ENCODE measurements at regions not wholly inside any gene's neighbourhood (a gene's known extent, or its start where the extent isn't known, plus 50 kb on each side); places are given as distances from the start of the nearest gene placed in this dataset.
"Not testable (repeated sequence)": the region's sequence is repeated elsewhere in the genome, so short reads cannot be mapped to it uniquely, and the experiment has no call there.

- no peak for DNase-seq
These were observed 173.2 kb upstream of the MTPN start for GRCh38 chr7:136150311-136150710.

- DNase-seq = no peak
These were observed 171.8 kb upstream of the MTPN start for GRCh38 chr7:136148920-136149319.

- no peak for DNase-seq
These were observed 169.8 kb upstream of the MTPN start for GRCh38 chr7:136146925-136147324.

- DNase-seq = no peak
These were observed 167.0 kb upstream of the MTPN start for GRCh38 chr7:136144182-136144581.

GRCh38 chr7:136143271-136143670, 166.1 kb upstream of the MTPN start:
- no peak for DNase-seq

GRCh38 chr7:136142583-136142982, 165.4 kb upstream of the MTPN start:
- no peak for DNase-seq

- DNase-seq = no peak
These were observed 163.3 kb upstream of the MTPN start for GRCh38 chr7:136140469-136140868.

- DNase-seq = no peak
These were observed 162.3 kb upstream of the MTPN start for GRCh38 chr7:136139417-136139816.

- no peak for DNase-seq
These were observed 161.8 kb upstream of the MTPN start for GRCh38 chr7:136138991-136139390.

- no peak for DNase-seq
These were observed 159.8 kb upstream of the MTPN start for GRCh38 chr7:136136906-136137454.

GRCh38 chr7:136134503-136134902, 157.3 kb upstream of the MTPN start:
- no peak for DNase-seq

- no peak for DNase-seq
These were observed 156.4 kb upstream of the MTPN start for GRCh38 chr7:136133551-136133950.

GRCh38 chr7:136131304-136131630, 154.1 kb upstream of the MTPN start:
- DNase-seq = no peak

GRCh38 chr7:136130511-136131303, 153.5 kb upstream of the MTPN start:
- DNase-seq = no peak

GRCh38 chr7:136128050-136128449, 150.9 kb upstream of the MTPN start:
- DNase-seq = no peak

- no peak for DNase-seq
These were observed 146.2 kb upstream of the MTPN start for GRCh38 chr7:136123352-136123751.

GRCh38 chr7:136122026-136122425, 144.9 kb upstream of the MTPN start:
- DNase-seq = no peak

- DNase-seq = no peak
These were observed 140.4 kb upstream of the MTPN start for GRCh38 chr7:136117539-136117938.

GRCh38 chr7:136116186-136116585, 139.0 kb upstream of the MTPN start:
- DNase-seq = no peak

GRCh38 chr7:136114966-136115762, 138.0 kb upstream of the MTPN start:
- peak in 1 of 6 experiments; percentile 12 for DNase-seq

GRCh38 chr7:136114467-136114866, 137.3 kb upstream of the MTPN start:
- DNase-seq = not testable (repeated sequence)

GRCh38 chr7:136109037-136109436, 131.9 kb upstream of the MTPN start:
- DNase-seq = not testable (repeated sequence)

- no peak for DNase-seq
These were observed 128.0 kb upstream of the MTPN start for GRCh38 chr7:136105191-136105590.

GRCh38 chr7:136104269-136104603, 127.1 kb upstream of the MTPN start:
- no peak for DNase-seq
